Kidney epithelial cell (primary cell): ENCODE measurements at regions not wholly inside any gene's neighbourhood (a gene's known extent, or its start where the extent isn't known, plus 50 kb on each side); places are given as distances from the start of the nearest gene placed in this dataset.

ENCODE experiments used
- DNase-seq: peaks from one replicate; pipeline ENCODE4 v3.0.0-alpha.2; 2010; ENCODE audit warnings: low read depth
- H3K27me3 ChIP-seq: 2 replicates; pipeline ENCODE4 v1.6.0; 2011; ENCODE audit warnings: low read length; ENCODE audit not compliant: control insufficient read depth, insufficient read depth
- H3K36me3 ChIP-seq: 2 replicates; pipeline ENCODE4 v1.5.1; 2011; ENCODE audit warnings: low read length; ENCODE audit not compliant: control insufficient read depth, insufficient read depth
- H3K4me3 ChIP-seq: 2 replicates; pipeline ENCODE4 v1.5.1; 2011; ENCODE audit warnings: low read depth, mild to moderate bottlenecking, control low read depth, low read length
- CTCF ChIP-seq: IDR thresholded peaks from 2 replicates; pipeline ENCODE4 v1.5.1; 2011; ENCODE audit warnings: mild to moderate bottlenecking, moderate library complexity, low read length, control low read depth, inconsistent platforms; ENCODE audit not compliant: insufficient read depth, poor library complexity, severe bottlenecking

GRCh38 chr14:99062772-99063418 is 209.1 kb downstream of the BCL11B start:
- no peak for DNase-seq
- Histone ChIP-seq H3K4me3 (no peak overlapping the region), H3K27me3 (no peaks in the 10 kb centered on the region), H3K36me3 (no peaks in the 10 kb centered on the region)
- TF ChIP-seq CTCF: no peak

- DNase-seq: no peak
- Histone ChIP-seq H3K27me3 (no peaks in the 10 kb centered on the region), H3K36me3 (no peaks in the 10 kb centered on the region), H3K4me3 (no peak overlapping the region)
- no peak for TF ChIP-seq CTCF
Observed at GRCh38 chr14:99063620-99064225, 208.3 kb downstream of the BCL11B start.

- no peak for TF ChIP-seq CTCF
- DNase-seq: no peak
- H3K27me3 ChIP-seq: no peaks in the 10 kb centered on the region
- H3K4me3 ChIP-seq: no peak overlapping the region
- no peaks in the 10 kb centered on the region for H3K36me3 ChIP-seq
Observed at GRCh38 chr14:99064262-99064954, 207.6 kb downstream of the BCL11B start.

GRCh38 chr14:99065551-99065950 is 206.4 kb downstream of the BCL11B start:
- Histone ChIP-seq H3K36me3 (no peaks in the 10 kb centered on the region), H3K4me3 (no peak overlapping the region), H3K27me3 (no peaks in the 10 kb centered on the region)
- DNase-seq: no peak
- TF ChIP-seq CTCF: no peak

GRCh38 chr14:99066378-99066777 is 205.6 kb downstream of the BCL11B start:
- DNase-seq: no peak
- no peaks in the 10 kb centered on the region for H3K27me3 ChIP-seq
- TF ChIP-seq CTCF: no peak
- no peak overlapping the region for H3K4me3 ChIP-seq
- no peaks in the 10 kb centered on the region for H3K36me3 ChIP-seq
